ENCODE measurements at regions not wholly inside any gene's neighbourhood (a gene's known extent, or its start where the extent isn't known, plus 50 kb on each side); places are given as distances from the start of the nearest gene placed in this dataset.
"Not testable (repeated sequence)": the region's sequence is repeated elsewhere in the genome, so short reads cannot be mapped to it uniquely, and the experiment has no call there.

DNA sequence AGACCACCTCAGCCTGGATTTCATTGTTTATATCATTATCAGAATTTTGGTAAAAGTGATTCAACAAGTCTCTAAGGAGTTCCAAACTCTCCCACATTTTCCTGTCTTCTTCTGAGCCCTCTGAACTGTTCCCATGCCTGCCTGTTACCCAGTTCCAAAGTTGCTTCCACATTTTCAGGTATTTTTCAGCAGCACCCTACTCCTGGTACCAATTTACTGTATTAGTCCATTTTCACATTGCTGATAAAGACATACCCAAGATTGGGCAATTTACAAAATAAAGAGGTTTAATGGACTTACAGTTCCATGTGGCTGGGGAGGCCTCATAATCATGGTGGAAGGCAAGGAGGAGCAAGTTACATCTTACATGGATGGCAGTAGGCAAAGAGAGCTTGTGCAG lies 1087.3 kb downstream of the DIAPH3 start:
- TF ChIP-seq EZH2 (IDR thresholded peaks at IDR 0.05; ENCODE audit: low read depth, unreplicated experiment); CREB1 (CRISPR knock-in tag; IDR thresholded peaks at IDR 0.05; ENCODE audit: low read depth); EZH2phosphoT487 (IDR thresholded peaks at IDR 0.05; ENCODE audit: unreplicated experiment); POLR2AphosphoS5 (IDR thresholded peaks at IDR 0.05; ENCODE audit: low read depth); ZNF114 (CRISPR knock-in tag; IDR thresholded peaks at IDR 0.05); ZNF331 (CRISPR knock-in tag; IDR thresholded peaks at IDR 0.05; ENCODE audit: low read depth); JUNB (IDR thresholded peaks at IDR 0.05; ENCODE audit: unreplicated experiment): not testable (repeated sequence)
- TF ChIP-seq, protein P1, sequence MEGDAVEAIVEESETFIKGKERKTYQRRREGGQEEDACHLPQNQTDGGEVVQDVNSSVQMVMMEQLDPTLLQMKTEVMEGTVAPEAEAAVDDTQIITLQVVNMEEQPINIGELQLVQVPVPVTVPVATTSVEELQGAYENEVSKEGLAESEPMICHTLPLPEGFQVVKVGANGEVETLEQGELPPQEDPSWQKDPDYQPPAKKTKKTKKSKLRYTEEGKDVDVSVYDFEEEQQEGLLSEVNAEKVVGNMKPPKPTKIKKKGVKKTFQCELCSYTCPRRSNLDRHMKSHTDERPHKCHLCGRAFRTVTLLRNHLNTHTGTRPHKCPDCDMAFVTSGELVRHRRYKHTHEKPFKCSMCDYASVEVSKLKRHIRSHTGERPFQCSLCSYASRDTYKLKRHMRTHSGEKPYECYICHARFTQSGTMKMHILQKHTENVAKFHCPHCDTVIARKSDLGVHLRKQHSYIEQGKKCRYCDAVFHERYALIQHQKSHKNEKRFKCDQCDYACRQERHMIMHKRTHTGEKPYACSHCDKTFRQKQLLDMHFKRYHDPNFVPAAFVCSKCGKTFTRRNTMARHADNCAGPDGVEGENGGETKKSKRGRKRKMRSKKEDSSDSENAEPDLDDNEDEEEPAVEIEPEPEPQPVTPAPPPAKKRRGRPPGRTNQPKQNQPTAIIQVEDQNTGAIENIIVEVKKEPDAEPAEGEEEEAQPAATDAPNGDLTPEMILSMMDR (conservative IDR thresholded peaks at IDR 0.05; ENCODE audit: low read depth in 2 of 2): not testable (repeated sequence)
- TF ChIP-seq, protein P2, sequence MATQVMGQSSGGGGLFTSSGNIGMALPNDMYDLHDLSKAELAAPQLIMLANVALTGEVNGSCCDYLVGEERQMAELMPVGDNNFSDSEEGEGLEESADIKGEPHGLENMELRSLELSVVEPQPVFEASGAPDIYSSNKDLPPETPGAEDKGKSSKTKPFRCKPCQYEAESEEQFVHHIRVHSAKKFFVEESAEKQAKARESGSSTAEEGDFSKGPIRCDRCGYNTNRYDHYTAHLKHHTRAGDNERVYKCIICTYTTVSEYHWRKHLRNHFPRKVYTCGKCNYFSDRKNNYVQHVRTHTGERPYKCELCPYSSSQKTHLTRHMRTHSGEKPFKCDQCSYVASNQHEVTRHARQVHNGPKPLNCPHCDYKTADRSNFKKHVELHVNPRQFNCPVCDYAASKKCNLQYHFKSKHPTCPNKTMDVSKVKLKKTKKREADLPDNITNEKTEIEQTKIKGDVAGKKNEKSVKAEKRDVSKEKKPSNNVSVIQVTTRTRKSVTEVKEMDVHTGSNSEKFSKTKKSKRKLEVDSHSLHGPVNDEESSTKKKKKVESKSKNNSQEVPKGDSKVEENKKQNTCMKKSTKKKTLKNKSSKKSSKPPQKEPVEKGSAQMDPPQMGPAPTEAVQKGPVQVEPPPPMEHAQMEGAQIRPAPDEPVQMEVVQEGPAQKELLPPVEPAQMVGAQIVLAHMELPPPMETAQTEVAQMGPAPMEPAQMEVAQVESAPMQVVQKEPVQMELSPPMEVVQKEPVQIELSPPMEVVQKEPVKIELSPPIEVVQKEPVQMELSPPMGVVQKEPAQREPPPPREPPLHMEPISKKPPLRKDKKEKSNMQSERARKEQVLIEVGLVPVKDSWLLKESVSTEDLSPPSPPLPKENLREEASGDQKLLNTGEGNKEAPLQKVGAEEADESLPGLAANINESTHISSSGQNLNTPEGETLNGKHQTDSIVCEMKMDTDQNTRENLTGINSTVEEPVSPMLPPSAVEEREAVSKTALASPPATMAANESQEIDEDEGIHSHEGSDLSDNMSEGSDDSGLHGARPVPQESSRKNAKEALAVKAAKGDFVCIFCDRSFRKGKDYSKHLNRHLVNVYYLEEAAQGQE (IDR thresholded peaks at IDR 0.05; ENCODE audit: unreplicated experiment): not testable (repeated sequence)

Data from GM23338 (cell line).